ENCODE measurements at regions not wholly inside any gene's neighbourhood (a gene's known extent, or its start where the extent isn't known, plus 50 kb on each side); places are given as distances from the start of the nearest gene placed in this dataset.
A peak's percentile ranks its signal among the peaks of the same experiment; 100 is the strongest.

- Histone ChIP-seq H3K9me3 (ENCODE audit: control insufficient read depth in 2 of 2, low read length in 2 of 2) (no peaks in the 10 kb centered on the region), H3K36me3 (ENCODE audit: control insufficient read depth, insufficient read depth, low read length) (no peaks in the 10 kb centered on the region), H3K4me1 (ENCODE audit: control insufficient read depth, insufficient read depth, low read length, poor library complexity, severe bottlenecking) (no peaks in the 10 kb centered on the region), H3K27me3 (ENCODE audit: control insufficient read depth, insufficient read depth, low read length) (no peaks in the 10 kb centered on the region), H3K27ac (ENCODE audit: insufficient read depth, low read length, poor library complexity, severe bottlenecking) (no peak overlapping the region), H3K4me3 (ENCODE audit: low read depth, low read length) (no peak overlapping the region)
- peak in 1 of 3 donors; percentile 13 for DNase-seq
- peaks cover 0 to 5% (median 0%) of the 10 kb centered on the region in 7 donors for H3K9me3 Mint-ChIP-seq
- no peak overlapping the region for H3K4me3 Mint-ChIP-seq
- peaks cover 4% of the 10 kb centered on the region for H3K36me3 Mint-ChIP-seq
- no peak for ATAC-seq (ENCODE audit: low read depth in 2 of 2)
- peaks cover 0 to 4% (median 0%) of the 10 kb centered on the region in 4 donors for H3K4me1 Mint-ChIP-seq
- H3K27ac Mint-ChIP-seq: no peak overlapping the region
- H3K27me3 Mint-ChIP-seq: no peaks in the 10 kb centered on the region
Observed at GRCh38 chr14:51307551-51307950, 67.5 kb downstream of the TMX1 start.

GRCh38 chr14:51308866-51309265 lies 68.8 kb downstream of the TMX1 start:
- Mint-ChIP-seq H3K4me1 (peaks cover 0 to 4% (median 0%) of the 10 kb centered on the region in 4 donors), H3K27ac (no peak overlapping the region), H3K36me3 (peaks cover 4% of the 10 kb centered on the region), H3K4me3 (no peak overlapping the region), H3K27me3 (no peaks in the 10 kb centered on the region), H3K9me3 (peaks cover 0 to 5% (median 0%) of the 10 kb centered on the region in 7 donors)
- Histone ChIP-seq H3K27me3 (ENCODE audit: control insufficient read depth, insufficient read depth, low read length) (no peaks in the 10 kb centered on the region), H3K27ac (ENCODE audit: insufficient read depth, low read length, poor library complexity, severe bottlenecking) (no peak overlapping the region), H3K36me3 (ENCODE audit: control insufficient read depth, insufficient read depth, low read length) (no peaks in the 10 kb centered on the region), H3K4me3 (ENCODE audit: low read depth, low read length) (no peak overlapping the region), H3K4me1 (ENCODE audit: control insufficient read depth, insufficient read depth, low read length, poor library complexity, severe bottlenecking) (no peaks in the 10 kb centered on the region), H3K9me3 (ENCODE audit: control insufficient read depth in 2 of 2, low read length in 2 of 2) (no peaks in the 10 kb centered on the region)
- DNase-seq: no peak
- no peak for ATAC-seq (ENCODE audit: low read depth in 2 of 2)

DNA sequence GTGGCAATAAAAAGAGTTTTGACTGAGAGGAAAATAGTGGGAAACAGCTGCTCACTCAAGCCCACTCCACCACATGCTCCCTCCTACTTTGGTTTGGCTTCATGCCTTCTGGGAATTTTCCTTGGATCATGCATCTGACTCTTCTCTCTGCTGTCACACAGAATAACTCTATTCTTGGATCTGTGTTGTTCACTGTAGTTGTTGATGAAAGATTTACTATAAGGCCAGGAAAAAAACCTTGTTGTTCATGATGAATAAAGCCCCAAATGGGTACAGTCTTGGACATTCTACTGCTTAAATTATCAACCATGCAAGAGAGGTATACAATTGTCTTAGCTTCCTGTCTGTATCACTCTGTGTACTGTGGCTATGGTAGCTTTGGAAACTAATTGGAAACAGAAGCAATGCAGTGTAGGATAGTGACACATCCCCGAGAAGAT lies 70.5 kb downstream of the TMX1 start:
- Histone ChIP-seq H3K9me3 (ENCODE audit: control insufficient read depth in 2 of 2, low read length in 2 of 2) (no peaks in the 10 kb centered on the region), H3K36me3 (ENCODE audit: control insufficient read depth, insufficient read depth, low read length) (no peaks in the 10 kb centered on the region), H3K27ac (ENCODE audit: insufficient read depth, low read length, poor library complexity, severe bottlenecking) (no peak overlapping the region), H3K4me3 (ENCODE audit: low read depth, low read length) (no peak overlapping the region), H3K27me3 (ENCODE audit: control insufficient read depth, insufficient read depth, low read length) (no peaks in the 10 kb centered on the region), H3K4me1 (ENCODE audit: control insufficient read depth, insufficient read depth, low read length, poor library complexity, severe bottlenecking) (no peaks in the 10 kb centered on the region)
- ATAC-seq (ENCODE audit: low read depth in 2 of 2): no peak
- Mint-ChIP-seq H3K4me1 (peaks cover 0 to 4% (median 0%) of the 10 kb centered on the region in 4 donors), H3K4me3 (no peak overlapping the region), H3K27ac (no peak overlapping the region), H3K27me3 (no peaks in the 10 kb centered on the region), H3K36me3 (peaks cover 4% of the 10 kb centered on the region), H3K9me3 (peaks cover 0 to 5% (median 0%) of the 10 kb centered on the region in 7 donors)
- no peak for DNase-seq

DNA sequence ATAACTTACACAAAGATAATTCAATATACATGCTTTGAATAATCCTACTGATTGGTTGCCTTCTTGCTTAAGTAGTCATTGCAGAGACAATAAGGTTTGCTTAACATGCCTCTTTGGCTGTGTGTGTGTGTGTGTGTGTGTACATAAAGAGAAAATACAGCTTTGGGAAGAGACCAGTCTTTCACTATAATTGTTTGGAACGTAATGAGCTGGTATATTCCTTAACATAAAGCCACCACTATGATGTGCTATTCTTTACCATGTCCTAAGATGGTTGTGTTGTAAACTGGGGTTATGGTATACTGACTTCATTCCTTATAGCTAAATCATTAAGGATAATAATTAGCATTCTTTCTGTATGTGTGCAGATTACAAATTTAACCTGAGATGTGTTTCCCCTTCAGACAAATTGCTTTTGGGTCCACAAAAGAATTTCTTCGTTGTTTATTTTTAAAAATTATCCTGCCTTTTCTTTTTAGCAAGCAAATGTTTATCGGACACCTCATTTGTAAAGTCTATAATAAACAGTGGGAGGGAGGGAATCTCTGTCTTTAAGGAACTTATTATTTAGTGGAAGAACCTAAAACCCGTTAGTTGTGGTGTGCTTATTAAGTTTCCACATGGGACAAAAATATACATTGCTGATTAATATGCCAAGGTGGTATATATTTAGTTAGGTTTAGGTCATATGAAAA lies 74.4 kb downstream of the TMX1 start:
- Mint-ChIP-seq H3K4me1 (peaks cover 0 to 2% (median 0%) of the 10 kb centered on the region in 4 donors), H3K36me3 (no peaks in the 10 kb centered on the region), H3K9me3 (peaks cover 0 to 2% (median 0%) of the 10 kb centered on the region in 7 donors), H3K4me3 (no peak overlapping the region), H3K27ac (no peak overlapping the region), H3K27me3 (no peaks in the 10 kb centered on the region)
- DNase-seq (no peak), ATAC-seq (ENCODE audit: low read depth in 2 of 2) (no peak)
- Histone ChIP-seq H3K27ac (ENCODE audit: insufficient read depth, low read length, poor library complexity, severe bottlenecking) (no peak overlapping the region), H3K4me3 (ENCODE audit: low read depth, low read length) (no peak overlapping the region), H3K9me3 (ENCODE audit: control insufficient read depth in 2 of 2, low read length in 2 of 2) (no peaks in the 10 kb centered on the region), H3K36me3 (ENCODE audit: control insufficient read depth, insufficient read depth, low read length) (no peaks in the 10 kb centered on the region), H3K27me3 (ENCODE audit: control insufficient read depth, insufficient read depth, low read length) (no peaks in the 10 kb centered on the region), H3K4me1 (ENCODE audit: control insufficient read depth, insufficient read depth, low read length, poor library complexity, severe bottlenecking) (no peaks in the 10 kb centered on the region)

DNA sequence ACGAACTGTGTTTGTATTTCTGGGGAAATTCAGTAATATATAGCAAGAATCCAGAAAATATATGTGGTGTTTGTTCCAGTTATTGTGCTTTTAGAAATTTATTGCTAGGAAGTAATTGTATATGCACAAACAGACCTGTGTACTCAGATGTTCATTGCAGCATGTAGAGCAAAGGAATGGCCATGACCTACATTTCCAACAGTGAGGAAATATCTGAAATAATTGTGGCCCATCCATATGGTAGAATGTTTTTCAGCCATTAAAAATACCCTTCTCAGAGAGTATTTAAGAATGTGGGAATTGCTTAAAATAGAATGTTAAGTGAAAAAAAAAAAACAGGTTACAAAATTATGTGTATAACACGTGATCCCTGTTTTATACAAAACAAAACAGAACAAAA lies 77.3 kb downstream of the TMX1 start:
- ATAC-seq (ENCODE audit: low read depth in 2 of 2): no peak

DNA sequence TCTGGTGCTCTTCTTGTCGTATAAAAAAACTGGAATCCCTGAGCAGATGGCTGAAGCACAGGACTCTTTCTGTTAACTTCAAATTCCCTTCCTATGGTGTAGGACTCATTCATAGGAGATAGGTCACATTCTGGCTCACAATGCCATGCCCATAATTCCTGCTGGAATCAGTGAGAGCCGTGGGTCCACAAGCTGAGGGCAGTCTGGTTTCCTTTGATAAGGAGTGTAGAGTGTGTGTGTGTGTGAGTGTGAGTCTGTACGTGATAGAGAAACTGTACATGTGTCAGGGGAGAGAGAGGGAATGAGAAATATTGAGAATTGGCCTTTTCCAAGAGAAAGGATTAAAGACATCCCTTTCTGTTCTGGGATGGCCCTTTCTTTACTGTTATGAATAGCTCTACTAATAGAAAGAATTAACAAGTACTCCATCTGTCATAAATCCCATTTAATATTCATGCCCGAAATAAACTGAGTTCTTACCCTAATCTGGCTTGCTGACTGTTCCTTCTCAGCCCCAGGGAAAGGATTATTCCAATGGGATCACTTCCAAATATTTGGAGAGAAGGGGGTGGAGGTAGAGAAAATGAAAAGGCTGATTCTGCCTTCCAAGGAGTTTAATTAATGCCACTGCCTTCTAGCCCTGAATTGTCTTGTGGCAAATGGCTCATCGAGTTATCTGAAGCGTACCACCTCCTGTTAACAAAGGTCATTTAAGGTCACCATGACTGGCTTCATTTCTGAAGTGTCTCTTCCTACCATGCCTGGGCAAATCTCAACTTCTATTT lies 79.0 kb downstream of the TMX1 start:
- H3K27ac Mint-ChIP-seq: no peak overlapping the region
- no peak overlapping the region for H3K4me3 ChIP-seq (ENCODE audit: low read depth, low read length)
- H3K9me3 ChIP-seq (ENCODE audit: control insufficient read depth in 2 of 2, low read length in 2 of 2): no peaks in the 10 kb centered on the region
- no peaks in the 10 kb centered on the region for H3K36me3 ChIP-seq (ENCODE audit: control insufficient read depth, insufficient read depth, low read length)
- H3K4me1 ChIP-seq (ENCODE audit: control insufficient read depth, insufficient read depth, low read length, poor library complexity, severe bottlenecking): no peaks in the 10 kb centered on the region
- no peak overlapping the region for H3K27ac ChIP-seq (ENCODE audit: insufficient read depth, low read length, poor library complexity, severe bottlenecking)
- H3K27me3 ChIP-seq (ENCODE audit: control insufficient read depth, insufficient read depth, low read length): no peaks in the 10 kb centered on the region
- DNase-seq (no peak), ATAC-seq (ENCODE audit: low read depth in 2 of 2) (no peak)
- H3K36me3 Mint-ChIP-seq: no peaks in the 10 kb centered on the region
- H3K27me3 Mint-ChIP-seq: no peaks in the 10 kb centered on the region
- no peaks in the 10 kb centered on the region for H3K4me1 Mint-ChIP-seq
- no peak overlapping the region for H3K4me3 Mint-ChIP-seq
- peaks cover 0 to 2% (median 0%) of the 10 kb centered on the region in 7 donors for H3K9me3 Mint-ChIP-seq

More for the DNA sequence above, 77.3 kb downstream of the TMX1 start:
- H3K4me3 ChIP-seq (ENCODE audit: low read depth, low read length): no peak overlapping the region
- Mint-ChIP-seq H3K4me3 (no peak overlapping the region), H3K27ac (no peak overlapping the region), H3K27me3 (no peaks in the 10 kb centered on the region), H3K9me3 (peaks cover 0 to 2% (median 0%) of the 10 kb centered on the region in 7 donors), H3K36me3 (no peaks in the 10 kb centered on the region), H3K4me1 (no peaks in the 10 kb centered on the region)
- no peaks in the 10 kb centered on the region for H3K36me3 ChIP-seq (ENCODE audit: control insufficient read depth, insufficient read depth, low read length)
- H3K27ac ChIP-seq (ENCODE audit: insufficient read depth, low read length, poor library complexity, severe bottlenecking): no peak overlapping the region
- no peak for DNase-seq
- no peaks in the 10 kb centered on the region for H3K27me3 ChIP-seq (ENCODE audit: control insufficient read depth, insufficient read depth, low read length)
- H3K9me3 ChIP-seq (ENCODE audit: control insufficient read depth in 2 of 2, low read length in 2 of 2): no peaks in the 10 kb centered on the region
- H3K4me1 ChIP-seq (ENCODE audit: control insufficient read depth, insufficient read depth, low read length, poor library complexity, severe bottlenecking): no peaks in the 10 kb centered on the region

DNA sequence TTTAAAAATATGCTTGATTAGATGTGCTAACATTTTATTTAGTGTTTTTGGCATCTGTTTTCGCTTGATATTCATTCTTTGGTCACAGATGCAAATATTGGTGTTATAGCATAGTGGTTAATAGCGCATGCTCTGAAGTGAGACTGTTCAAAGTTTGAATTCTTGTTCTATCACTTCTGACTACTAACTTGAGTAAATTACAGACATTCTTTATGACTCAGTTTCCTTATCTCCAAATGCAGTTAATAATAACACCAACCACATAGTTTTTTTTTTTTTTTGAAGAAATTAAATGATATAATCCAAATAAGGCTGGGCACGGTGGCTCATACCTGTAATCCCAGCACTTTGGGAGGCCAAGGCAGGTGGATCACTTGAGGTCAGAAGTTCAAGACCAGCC lies 81.0 kb downstream of the TMX1 start:
- Histone ChIP-seq H3K4me1 (ENCODE audit: control insufficient read depth, insufficient read depth, low read length, poor library complexity, severe bottlenecking) (no peaks in the 10 kb centered on the region), H3K36me3 (ENCODE audit: control insufficient read depth, insufficient read depth, low read length) (no peaks in the 10 kb centered on the region), H3K27ac (ENCODE audit: insufficient read depth, low read length, poor library complexity, severe bottlenecking) (no peak overlapping the region), H3K9me3 (ENCODE audit: control insufficient read depth in 2 of 2, low read length in 2 of 2) (no peaks in the 10 kb centered on the region), H3K4me3 (ENCODE audit: low read depth, low read length) (no peak overlapping the region), H3K27me3 (ENCODE audit: control insufficient read depth, insufficient read depth, low read length) (no peaks in the 10 kb centered on the region)
- no peaks in the 10 kb centered on the region for H3K36me3 Mint-ChIP-seq
- H3K27me3 Mint-ChIP-seq: no peaks in the 10 kb centered on the region
- H3K4me3 Mint-ChIP-seq: no peak overlapping the region
- no peaks in the 10 kb centered on the region for H3K4me1 Mint-ChIP-seq
- DNase-seq: no peak
- H3K9me3 Mint-ChIP-seq: peaks cover 0 to 2% (median 0%) of the 10 kb centered on the region in 7 donors
- no peak overlapping the region for H3K27ac Mint-ChIP-seq
- ATAC-seq (ENCODE audit: low read depth in 2 of 2): no peak

Measured in CD4-positive, CD25-positive, alpha-beta regulatory T cell (primary cell).